ENCODE measurements at regions not wholly inside any gene's neighbourhood (a gene's known extent, or its start where the extent isn't known, plus 50 kb on each side); places are given as distances from the start of the nearest gene placed in this dataset.

DNA sequence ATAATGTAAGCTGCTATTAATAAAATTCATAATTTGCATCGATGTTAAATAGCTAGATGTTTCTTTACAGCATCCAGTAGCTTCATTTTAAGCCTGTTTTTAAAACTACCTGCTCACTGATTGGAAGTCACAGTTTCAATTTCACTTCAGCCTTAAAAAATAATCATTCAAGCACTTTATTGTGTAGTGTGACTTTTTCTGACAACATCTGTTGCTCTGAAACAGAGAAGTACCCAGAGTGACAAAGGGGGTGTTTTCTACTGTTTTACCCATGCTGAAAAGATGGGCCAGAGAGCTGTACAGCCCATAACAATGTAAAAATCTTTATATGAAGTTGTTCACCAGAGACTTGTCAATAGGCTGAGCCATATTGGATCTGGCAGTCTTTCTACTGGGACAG is 437.2 kb downstream of the MDFIC start:
- no peak overlapping the region for H3K27ac ChIP-seq
- H3K27me3 ChIP-seq: no peaks in the 10 kb centered on the region
- intact Hi-C loops (cut with DNase I): no loop called here
- ATAC-seq (no peak), DNase-seq (no peak)
- no peaks in the 10 kb centered on the region for H3K36me3 ChIP-seq
- H3K9me3 ChIP-seq: no peaks in the 10 kb centered on the region
- H3K4me1 ChIP-seq: no peaks in the 10 kb centered on the region
- 47% methylated on average over 1 of the region's 1 CpG for WGBS (ENCODE audit: insufficient coverage, low coverage, low lambda C conversion rate, missing lambda C conversion rate)
- no peak overlapping the region for H3K4me3 ChIP-seq
- TF ChIP-seq, protein P1, sequence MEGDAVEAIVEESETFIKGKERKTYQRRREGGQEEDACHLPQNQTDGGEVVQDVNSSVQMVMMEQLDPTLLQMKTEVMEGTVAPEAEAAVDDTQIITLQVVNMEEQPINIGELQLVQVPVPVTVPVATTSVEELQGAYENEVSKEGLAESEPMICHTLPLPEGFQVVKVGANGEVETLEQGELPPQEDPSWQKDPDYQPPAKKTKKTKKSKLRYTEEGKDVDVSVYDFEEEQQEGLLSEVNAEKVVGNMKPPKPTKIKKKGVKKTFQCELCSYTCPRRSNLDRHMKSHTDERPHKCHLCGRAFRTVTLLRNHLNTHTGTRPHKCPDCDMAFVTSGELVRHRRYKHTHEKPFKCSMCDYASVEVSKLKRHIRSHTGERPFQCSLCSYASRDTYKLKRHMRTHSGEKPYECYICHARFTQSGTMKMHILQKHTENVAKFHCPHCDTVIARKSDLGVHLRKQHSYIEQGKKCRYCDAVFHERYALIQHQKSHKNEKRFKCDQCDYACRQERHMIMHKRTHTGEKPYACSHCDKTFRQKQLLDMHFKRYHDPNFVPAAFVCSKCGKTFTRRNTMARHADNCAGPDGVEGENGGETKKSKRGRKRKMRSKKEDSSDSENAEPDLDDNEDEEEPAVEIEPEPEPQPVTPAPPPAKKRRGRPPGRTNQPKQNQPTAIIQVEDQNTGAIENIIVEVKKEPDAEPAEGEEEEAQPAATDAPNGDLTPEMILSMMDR (IDR thresholded peaks at IDR 0.05): no peak
- no peak for TF ChIP-seq POLR2A (IDR thresholded peaks at IDR 0.05)

DNA sequence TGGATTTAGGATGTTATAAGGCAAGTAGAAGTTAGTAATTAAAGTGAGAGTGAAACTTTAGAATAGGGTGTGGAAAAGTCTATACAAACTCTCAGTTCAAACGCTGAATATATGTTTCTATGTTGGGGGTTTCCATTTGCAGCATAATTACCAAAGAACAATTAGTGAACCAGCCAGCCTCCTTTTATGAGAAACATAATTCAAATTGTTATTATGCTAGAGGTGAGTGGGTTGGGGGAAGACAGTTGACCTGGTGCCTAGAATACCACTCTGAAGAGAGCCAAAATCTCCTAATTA is 435.8 kb downstream of the MDFIC start:
- no peak for TF ChIP-seq POLR2A (IDR thresholded peaks at IDR 0.05)
- WGBS (ENCODE audit: insufficient coverage, low coverage, low lambda C conversion rate, missing lambda C conversion rate): 43% methylated on average over 1 of the region's 1 CpG
- H3K27ac ChIP-seq: no peak overlapping the region
- H3K9me3 ChIP-seq: no peaks in the 10 kb centered on the region
- DNase-seq (no peak), ATAC-seq (no peak)
- no peak overlapping the region for H3K4me3 ChIP-seq
- H3K36me3 ChIP-seq: no peaks in the 10 kb centered on the region
- no peaks in the 10 kb centered on the region for H3K27me3 ChIP-seq
- no peaks in the 10 kb centered on the region for H3K4me1 ChIP-seq
- intact Hi-C loops (cut with DNase I): no loop called here

DNA sequence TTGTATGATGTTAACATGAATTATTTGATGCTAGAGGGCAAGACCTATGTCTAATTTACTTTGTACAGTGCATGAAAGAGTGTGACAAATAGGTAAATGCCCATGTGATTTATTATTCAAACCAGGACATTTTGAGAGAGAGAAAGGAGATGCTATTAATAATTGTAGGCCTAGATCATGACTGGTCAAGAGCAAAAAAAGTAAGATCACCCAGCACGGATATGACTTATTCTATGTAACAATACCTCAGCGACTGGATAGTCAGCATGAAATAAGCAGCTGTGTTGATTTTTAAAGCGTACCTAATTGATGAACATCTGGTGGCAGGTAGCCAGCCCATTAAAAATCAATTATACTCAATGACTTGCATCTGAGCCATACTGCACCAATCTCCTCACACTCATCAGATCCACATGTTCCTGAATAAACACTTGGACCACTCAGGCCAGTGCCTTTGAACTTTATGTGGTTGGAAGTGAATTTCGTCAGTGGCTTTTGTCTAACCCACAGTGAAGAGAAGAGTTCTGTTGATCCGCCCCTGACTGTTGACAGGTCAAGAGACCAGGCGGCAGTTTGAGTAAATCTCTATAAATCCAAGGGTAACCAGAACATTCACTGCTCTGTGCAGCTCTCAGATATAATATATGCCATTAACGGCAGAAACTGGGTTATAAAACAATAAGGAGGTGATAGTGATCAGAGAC is 435.3 kb downstream of the MDFIC start:
- Histone ChIP-seq H3K4me3 (no peak overlapping the region), H3K4me1 (no peaks in the 10 kb centered on the region), H3K9me3 (no peaks in the 10 kb centered on the region), H3K36me3 (no peaks in the 10 kb centered on the region), H3K27ac (no peak overlapping the region), H3K27me3 (no peaks in the 10 kb centered on the region)
- WGBS (ENCODE audit: insufficient coverage, low coverage, low lambda C conversion rate, missing lambda C conversion rate): 69% methylated on average over 7 of the region's 7 CpGs
- ATAC-seq: no peak
- intact Hi-C loops (cut with DNase I): no loop called here
- TF ChIP-seq, protein P1 (IDR thresholded peaks at IDR 0.05): no peak
- TF ChIP-seq POLR2A (IDR thresholded peaks at IDR 0.05): no peak
- DNase-seq: no peak

DNA sequence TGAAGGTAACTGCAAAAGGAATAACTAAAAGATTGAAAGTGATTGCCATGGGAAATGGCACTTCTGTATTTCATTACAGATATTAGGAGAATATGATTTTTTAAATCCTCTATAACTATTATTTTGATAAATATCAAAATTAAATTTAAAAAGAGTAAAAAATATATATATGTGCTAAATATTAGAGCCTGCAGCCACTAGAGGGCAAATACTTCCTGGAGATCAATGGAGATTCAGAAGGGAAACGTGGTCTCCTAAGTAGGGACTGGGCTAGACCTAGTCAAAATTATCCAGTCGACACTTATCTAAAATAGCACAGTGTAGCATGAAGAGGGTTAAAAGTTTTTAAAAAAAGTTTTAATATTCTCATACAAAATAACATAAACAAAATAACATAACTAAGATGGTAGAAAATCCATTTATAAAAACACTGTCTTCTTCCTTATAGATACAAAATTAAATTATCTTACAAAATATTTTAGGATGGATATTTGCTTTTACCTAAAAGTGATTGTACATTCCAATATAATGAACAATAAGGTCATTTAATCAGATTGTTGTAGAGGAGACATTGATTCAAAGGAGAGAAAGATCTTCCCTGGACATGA is 434.3 kb downstream of the MDFIC start:
- H3K27ac ChIP-seq: no peak overlapping the region
- no peaks in the 10 kb centered on the region for H3K4me1 ChIP-seq
- H3K27me3 ChIP-seq: no peaks in the 10 kb centered on the region
- ATAC-seq (peak; percentile 35 to 60 (median 44)), DNase-seq (no peak)
- no peak overlapping the region for H3K4me3 ChIP-seq
- no peak for TF ChIP-seq POLR2A (IDR thresholded peaks at IDR 0.05)
- TF ChIP-seq, protein P1 (IDR thresholded peaks at IDR 0.05): peak; percentile 35 to 57 (median 50)
- H3K36me3 ChIP-seq: no peaks in the 10 kb centered on the region
- intact Hi-C loops (cut with DNase I): no loop called here
- WGBS (ENCODE audit: insufficient coverage, low coverage, low lambda C conversion rate, missing lambda C conversion rate): 15% methylated on average over 2 of the region's 2 CpGs
- no peaks in the 10 kb centered on the region for H3K9me3 ChIP-seq

DNA sequence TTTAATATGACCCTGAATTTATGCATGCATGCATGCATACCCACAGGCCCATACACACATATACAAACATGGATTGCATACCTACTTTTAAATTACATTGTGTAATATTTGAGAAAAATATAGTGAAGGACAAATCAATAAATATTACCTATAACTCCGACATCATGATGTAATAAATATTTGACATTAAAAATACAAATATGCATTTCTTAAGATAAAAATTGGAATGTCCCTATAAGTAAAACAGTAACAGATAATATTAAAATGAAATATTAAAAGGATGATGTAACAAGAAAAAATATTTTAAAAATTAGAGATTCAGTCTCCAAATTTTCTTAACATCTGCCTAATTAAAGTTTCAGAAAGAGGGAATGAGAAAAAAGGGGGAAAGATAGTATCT is 433.0 kb downstream of the MDFIC start:
- WGBS (ENCODE audit: insufficient coverage, low coverage, low lambda C conversion rate, missing lambda C conversion rate): 41% methylated on average over 1 of the region's 1 CpG
- ATAC-seq: no peak
- DNase-seq: no peak
- H3K4me3 ChIP-seq: no peak overlapping the region
- no peaks in the 10 kb centered on the region for H3K4me1 ChIP-seq
- H3K9me3 ChIP-seq: no peaks in the 10 kb centered on the region
- intact Hi-C loops (cut with DNase I): no loop called here
- TF ChIP-seq, protein P1 (IDR thresholded peaks at IDR 0.05): no peak
- no peak for TF ChIP-seq POLR2A (IDR thresholded peaks at IDR 0.05)
- H3K27me3 ChIP-seq: no peaks in the 10 kb centered on the region
- no peaks in the 10 kb centered on the region for H3K36me3 ChIP-seq
- H3K27ac ChIP-seq: no peak overlapping the region

All from right lobe of liver (tissue), 6 donors.